ENCODE measurements at regions not wholly inside any gene's neighbourhood (a gene's known extent, or its start where the extent isn't known, plus 50 kb on each side); places are given as distances from the start of the nearest gene placed in this dataset.
"Not testable (repeated sequence)": the region's sequence is repeated elsewhere in the genome, so short reads cannot be mapped to it uniquely, and the experiment has no call there.

GRCh38 chr3:107911337-107912000 is 179.4 kb downstream of the CD47 start:
- TF ChIP-seq POLR2AphosphoS5 (IDR thresholded peaks at IDR 0.05; ENCODE audit: insufficient read depth in 1 of 2, low read depth in 1 of 2) (no peak), POLR2A (IDR thresholded peaks at IDR 0.05) (no peak)
- TF ChIP-seq, protein P1, sequence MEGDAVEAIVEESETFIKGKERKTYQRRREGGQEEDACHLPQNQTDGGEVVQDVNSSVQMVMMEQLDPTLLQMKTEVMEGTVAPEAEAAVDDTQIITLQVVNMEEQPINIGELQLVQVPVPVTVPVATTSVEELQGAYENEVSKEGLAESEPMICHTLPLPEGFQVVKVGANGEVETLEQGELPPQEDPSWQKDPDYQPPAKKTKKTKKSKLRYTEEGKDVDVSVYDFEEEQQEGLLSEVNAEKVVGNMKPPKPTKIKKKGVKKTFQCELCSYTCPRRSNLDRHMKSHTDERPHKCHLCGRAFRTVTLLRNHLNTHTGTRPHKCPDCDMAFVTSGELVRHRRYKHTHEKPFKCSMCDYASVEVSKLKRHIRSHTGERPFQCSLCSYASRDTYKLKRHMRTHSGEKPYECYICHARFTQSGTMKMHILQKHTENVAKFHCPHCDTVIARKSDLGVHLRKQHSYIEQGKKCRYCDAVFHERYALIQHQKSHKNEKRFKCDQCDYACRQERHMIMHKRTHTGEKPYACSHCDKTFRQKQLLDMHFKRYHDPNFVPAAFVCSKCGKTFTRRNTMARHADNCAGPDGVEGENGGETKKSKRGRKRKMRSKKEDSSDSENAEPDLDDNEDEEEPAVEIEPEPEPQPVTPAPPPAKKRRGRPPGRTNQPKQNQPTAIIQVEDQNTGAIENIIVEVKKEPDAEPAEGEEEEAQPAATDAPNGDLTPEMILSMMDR (IDR thresholded peaks at IDR 0.05) = no peak
- Histone ChIP-seq H3K4me3 (no peak overlapping the region), H3K36me3 (no peaks in the 10 kb centered on the region), H3K27ac (no peak overlapping the region), H3K4me1 (no peaks in the 10 kb centered on the region), H3K27me3 (no peaks in the 10 kb centered on the region), H3K9me3 (no peaks in the 10 kb centered on the region)
- intact Hi-C loops (cut with DNase I) = no loop called here
- DNase-seq (ENCODE audit: extremely low spot score in 2 of 2) = no peak

DNA sequence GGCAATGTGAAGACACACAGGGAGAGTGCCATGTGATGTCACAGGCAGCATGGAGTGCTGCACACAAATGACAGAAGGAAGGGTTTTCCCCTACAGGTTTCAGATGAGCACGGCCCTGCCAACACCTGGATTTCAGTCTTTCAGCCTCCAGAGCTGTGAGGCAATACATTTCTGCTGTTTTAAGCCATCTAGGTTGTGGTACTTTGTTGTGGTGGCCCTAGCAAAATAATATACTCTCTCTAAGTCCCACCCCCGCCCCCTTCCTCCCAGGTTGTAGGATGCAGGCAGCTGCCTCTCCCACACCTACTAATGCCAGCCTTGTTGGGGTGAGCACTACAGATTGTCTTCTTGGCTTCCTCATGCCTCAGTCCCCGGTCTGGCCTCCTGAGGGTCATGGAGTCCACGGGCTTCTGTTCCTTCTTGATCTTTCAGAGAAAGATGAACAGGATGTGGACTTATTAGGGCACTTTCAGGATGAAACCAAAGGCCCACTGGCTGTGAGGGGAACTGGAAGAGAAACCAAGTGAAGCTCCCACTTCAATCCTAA is 180.0 kb downstream of the CD47 start:
- DNase-seq (ENCODE audit: extremely low spot score in 2 of 2) = no peak
- H3K4me1 ChIP-seq = no peaks in the 10 kb centered on the region
- H3K27me3 ChIP-seq = no peaks in the 10 kb centered on the region
- no peaks in the 10 kb centered on the region for H3K36me3 ChIP-seq
- no peaks in the 10 kb centered on the region for H3K9me3 ChIP-seq
- intact Hi-C loops (cut with DNase I) = no loop called here
- no peak overlapping the region for H3K27ac ChIP-seq
- H3K4me3 ChIP-seq = no peak overlapping the region
- TF ChIP-seq, protein P1 (IDR thresholded peaks at IDR 0.05) = no peak
- no peak for TF ChIP-seq POLR2A (IDR thresholded peaks at IDR 0.05)
- no peak for TF ChIP-seq POLR2AphosphoS5 (IDR thresholded peaks at IDR 0.05; ENCODE audit: insufficient read depth in 1 of 2, low read depth in 1 of 2)

DNA sequence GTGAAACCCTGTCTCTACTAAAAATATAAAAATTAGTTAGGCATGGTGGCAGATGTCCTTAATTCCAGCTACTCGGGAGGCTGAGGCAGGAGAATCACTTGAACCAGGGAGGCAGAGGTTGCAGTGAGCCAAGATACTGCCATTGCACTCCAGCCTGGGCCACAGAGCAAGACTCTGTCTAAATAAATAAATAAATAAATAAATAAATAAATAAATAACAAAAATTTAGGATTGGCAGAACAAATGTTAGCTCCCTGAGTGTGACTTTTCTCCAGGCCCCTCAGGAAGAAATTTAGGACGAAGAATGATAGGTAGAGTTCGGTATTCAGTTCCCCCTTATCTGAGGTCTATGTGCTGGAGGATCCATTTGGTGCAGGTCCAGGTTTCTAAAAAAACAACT is 181.2 kb downstream of the CD47 start:
- H3K4me1 ChIP-seq; intact Hi-C loops (cut with DNase I); H3K4me3 ChIP-seq; H3K36me3 ChIP-seq; H3K27me3 ChIP-seq; H3K9me3 ChIP-seq; H3K27ac ChIP-seq; DNase-seq (ENCODE audit: extremely low spot score in 2 of 2): not testable (repeated sequence)

- TF ChIP-seq POLR2AphosphoS5 (IDR thresholded peaks at IDR 0.05; ENCODE audit: insufficient read depth in 1 of 2, low read depth in 1 of 2) (no peak), POLR2A (IDR thresholded peaks at IDR 0.05) (no peak)
- TF ChIP-seq, protein P1 (IDR thresholded peaks at IDR 0.05) = no peak
- Histone ChIP-seq H3K27me3 (no peaks in the 10 kb centered on the region), H3K4me1 (no peaks in the 10 kb centered on the region), H3K36me3 (no peaks in the 10 kb centered on the region), H3K27ac (no peak overlapping the region), H3K9me3 (no peaks in the 10 kb centered on the region), H3K4me3 (no peak overlapping the region)
- intact Hi-C loops (cut with DNase I) = no loop called here
- DNase-seq (ENCODE audit: extremely low spot score in 2 of 2) = no peak
These were observed 182.8 kb downstream of the CD47 start for GRCh38 chr3:107907996-107908395.

DNA sequence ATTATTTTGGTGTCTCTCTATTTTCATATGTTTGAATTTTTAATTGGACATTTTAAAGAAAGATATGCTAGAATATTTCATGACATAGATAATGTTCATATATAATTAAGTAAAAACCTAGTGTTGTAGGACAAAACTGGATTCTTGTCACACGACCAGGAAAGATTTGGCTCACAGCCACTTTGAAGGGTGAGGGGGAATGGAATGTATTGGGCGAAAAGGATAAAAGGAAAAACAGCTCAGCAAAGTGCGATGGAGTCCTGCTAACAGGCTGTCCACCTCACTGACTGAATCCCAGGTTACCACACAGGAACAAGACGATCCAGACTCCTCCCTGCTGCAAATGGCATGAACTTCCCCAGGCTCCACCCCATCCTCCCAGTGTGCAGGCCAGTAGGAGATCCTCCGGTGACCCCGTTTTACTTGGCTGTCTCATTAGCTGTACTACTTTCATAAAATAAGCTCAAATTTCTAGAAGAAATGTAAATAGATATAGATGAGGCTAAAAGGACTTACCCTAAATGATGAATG is 186.2 kb downstream of the CD47 start:
- no peaks in the 10 kb centered on the region for H3K27me3 ChIP-seq
- H3K4me3 ChIP-seq = no peak overlapping the region
- TF ChIP-seq POLR2A (IDR thresholded peaks at IDR 0.05) = no peak
- DNase-seq (ENCODE audit: extremely low spot score in 2 of 2) = no peak
- intact Hi-C loops (cut with DNase I) = no loop called here
- no peaks in the 10 kb centered on the region for H3K9me3 ChIP-seq
- no peaks in the 10 kb centered on the region for H3K4me1 ChIP-seq
- no peaks in the 10 kb centered on the region for H3K36me3 ChIP-seq
- H3K27ac ChIP-seq = no peak overlapping the region

- DNase-seq (ENCODE audit: extremely low spot score in 2 of 2) = no peak
- intact Hi-C loops (cut with DNase I) = no loop called here
- Histone ChIP-seq H3K27ac (no peak overlapping the region), H3K4me1 (no peaks in the 10 kb centered on the region), H3K36me3 (no peaks in the 10 kb centered on the region), H3K4me3 (no peak overlapping the region), H3K27me3 (no peaks in the 10 kb centered on the region), H3K9me3 (no peaks in the 10 kb centered on the region)
- no peak for TF ChIP-seq POLR2A (IDR thresholded peaks at IDR 0.05)
- TF ChIP-seq, protein P1 (IDR thresholded peaks at IDR 0.05) = no peak
- TF ChIP-seq POLR2AphosphoS5 (IDR thresholded peaks at IDR 0.05; ENCODE audit: insufficient read depth in 1 of 2, low read depth in 1 of 2) = no peak
These were observed 190.7 kb downstream of the CD47 start for GRCh38 chr3:107899990-107900651.
